ENCODE measurements at regions not wholly inside any gene's neighbourhood (a gene's known extent, or its start where the extent isn't known, plus 50 kb on each side); places are given as distances from the start of the nearest gene placed in this dataset.

- DNase-seq: no peak
These were observed 161.7 kb downstream of the OPA1 start for GRCh38 chr3:193754719-193755118.

GRCh38 chr3:193756536-193756935, 163.5 kb downstream of the OPA1 start:
- DNase-seq: no peak

- no peak for DNase-seq
These were observed 164.4 kb downstream of the OPA1 start for GRCh38 chr3:193757457-193757856.

- DNase-seq: no peak
These were observed 169.0 kb downstream of the OPA1 start for GRCh38 chr3:193761969-193762368.

DNA sequence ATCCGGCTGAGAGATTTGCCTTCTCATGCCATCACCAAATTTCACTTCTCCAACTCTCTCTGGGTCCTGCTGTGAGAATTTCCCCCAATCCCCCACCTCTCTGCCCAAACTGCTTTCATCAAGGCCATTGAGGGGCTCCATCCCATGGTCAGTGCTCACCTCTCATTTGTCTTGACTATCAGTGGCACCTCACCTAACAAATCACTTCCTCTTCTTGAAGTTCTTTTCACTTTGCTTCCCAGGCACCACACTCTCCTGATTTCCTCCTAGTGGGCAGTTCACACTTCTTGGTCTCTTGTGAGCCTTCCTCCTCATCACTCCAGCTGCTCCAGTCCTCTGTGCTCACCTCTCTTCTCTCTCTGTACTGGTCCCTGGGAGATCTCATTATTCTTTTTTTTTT, 169.6 kb downstream of the OPA1 start:
- no peak for DNase-seq

DNA sequence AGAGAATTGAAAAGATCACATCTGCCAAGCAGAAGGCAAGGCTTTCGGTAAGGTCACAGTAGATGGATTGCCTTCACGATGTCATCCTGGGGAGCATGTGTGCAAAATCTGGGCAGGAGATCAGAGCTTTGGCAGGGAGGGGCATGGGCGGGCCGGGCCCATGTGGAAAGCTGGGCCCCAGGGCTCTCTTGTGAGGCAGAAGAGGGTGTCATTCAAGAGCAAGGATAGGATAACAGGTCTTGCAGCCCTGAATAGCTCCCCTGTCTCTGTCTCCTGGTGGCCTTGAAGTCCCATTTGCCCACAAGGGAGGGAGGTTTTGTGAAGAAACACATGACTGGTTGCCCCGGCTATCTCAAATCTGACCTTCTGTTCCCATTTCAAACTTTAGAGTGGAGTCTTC, 172.0 kb downstream of the OPA1 start:
- no peak for DNase-seq

- no peak for DNase-seq
These were observed 174.5 kb downstream of the OPA1 start for GRCh38 chr3:193767353-193768069.

GRCh38 chr3:193768070-193768394, 175.0 kb downstream of the OPA1 start:
- no peak for DNase-seq

- no peak for DNase-seq
These were observed 176.4 kb downstream of the OPA1 start for GRCh38 chr3:193769437-193769836.

GRCh38 chr3:193771011-193771652, 178.1 kb downstream of the OPA1 start:
- no peak for DNase-seq

- DNase-seq: no peak
These were observed 178.8 kb downstream of the OPA1 start for GRCh38 chr3:193771653-193772421.

DNA sequence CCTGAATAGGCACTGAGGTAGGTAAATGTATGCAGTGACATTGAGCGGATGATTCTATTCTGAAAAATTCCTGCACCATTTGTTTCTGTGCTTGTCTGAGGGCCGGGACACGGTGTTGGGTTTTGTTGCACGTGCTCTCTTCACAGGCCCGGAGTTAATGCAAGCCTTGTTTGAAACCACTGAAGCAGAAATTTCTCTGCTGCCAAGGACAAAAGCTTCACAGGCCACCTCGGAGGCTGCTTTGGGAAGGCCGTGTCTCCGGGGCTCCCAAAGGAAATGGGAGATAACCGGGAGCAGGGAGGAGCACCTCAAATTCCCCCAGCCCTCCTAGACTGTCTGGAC, 179.4 kb downstream of the OPA1 start:
- no peak for DNase-seq

DNA sequence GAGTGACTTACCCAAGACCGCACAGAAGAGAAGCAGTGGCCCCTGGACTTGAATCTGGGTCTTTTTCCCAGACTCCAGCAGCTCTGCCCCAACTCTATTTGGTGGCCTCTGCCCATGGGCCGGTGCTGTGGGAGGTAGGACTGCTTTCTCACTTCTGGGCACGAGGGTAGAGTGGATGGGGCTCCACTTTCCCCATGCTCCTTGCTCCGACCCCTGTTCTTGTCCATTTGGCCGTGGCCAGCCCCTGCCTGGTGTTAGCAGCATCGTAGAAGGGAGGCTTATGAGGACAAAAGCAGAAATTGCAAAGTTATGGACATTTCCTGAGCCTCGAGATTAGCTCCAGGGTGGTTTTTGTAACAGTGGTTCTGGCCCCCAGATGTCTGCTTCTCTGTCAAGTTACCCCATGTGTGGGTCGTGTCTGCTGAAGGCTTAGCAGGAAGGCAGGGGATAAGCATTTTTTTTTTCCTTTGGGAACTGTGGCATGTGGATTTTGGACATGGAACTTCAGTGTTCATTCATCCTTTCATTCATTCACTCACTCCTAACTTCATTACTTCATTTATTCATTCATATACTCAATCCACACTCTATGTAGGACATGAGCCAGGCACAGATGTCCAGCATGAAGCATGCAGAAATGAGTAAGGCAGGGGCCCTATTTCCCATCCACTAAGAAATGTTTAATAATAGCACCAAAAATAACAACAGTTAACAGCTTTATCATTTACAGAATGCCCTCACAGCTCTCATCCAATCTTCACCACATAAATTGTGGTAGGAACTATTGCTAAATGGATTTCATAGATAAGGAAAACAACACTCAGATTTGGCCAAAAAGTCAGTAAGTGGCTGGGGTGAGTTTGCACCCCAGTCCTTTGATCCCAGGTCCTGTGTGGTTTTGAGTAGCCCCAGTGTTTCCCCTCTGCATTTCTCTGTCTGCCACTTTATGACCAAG, 180.5 kb downstream of the OPA1 start:
- peak; percentile 60 for DNase-seq

DNA sequence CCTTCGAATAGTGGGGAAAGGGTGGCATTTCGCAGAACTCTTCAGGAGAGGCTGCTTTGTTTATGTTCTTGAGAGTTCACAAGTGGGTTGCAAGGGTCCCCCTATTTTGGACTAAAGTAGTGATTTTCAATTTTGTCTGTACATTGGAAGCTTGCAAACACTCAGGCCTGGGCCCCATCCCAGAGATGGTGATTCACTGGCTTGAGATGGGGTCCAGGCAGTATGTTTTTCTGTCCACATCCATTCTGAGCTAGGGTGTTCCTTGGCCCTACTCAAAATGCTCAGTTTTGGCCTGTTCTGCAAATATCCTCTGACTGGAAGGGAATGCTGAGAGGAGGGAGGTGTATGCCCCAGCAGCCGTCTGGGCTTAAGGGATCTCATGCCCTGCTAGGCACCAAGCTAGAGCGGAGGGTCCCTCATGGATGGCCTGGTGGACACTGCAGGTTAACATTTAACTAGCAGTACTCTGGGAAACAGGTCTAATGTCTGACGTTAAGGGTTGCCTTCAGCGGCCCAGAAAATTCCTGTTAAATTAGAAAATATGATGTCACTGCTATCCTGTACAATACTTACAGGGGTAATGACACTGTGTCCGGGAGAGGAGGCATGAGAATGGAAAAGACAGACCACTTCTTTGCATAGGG, 181.4 kb downstream of the OPA1 start:
- DNase-seq: no peak

DNA sequence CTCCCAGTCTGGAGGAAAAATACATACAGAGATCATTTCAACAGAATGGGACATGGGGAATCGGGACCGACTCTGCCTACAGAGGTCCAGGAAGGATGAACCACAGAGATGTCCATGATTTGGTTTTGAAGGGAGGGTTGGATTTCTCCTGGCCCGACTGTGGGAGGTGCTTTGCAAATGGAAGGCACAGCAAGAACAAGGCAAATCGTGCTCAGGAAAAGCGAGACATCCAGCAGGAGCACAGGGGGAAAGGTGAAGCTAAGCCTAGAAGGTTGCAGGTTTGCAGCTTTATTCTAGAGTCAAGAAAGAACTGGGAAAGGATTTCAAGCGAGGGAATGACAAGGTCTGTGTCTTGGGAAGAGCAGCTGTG, 181.9 kb downstream of the OPA1 start:
- DNase-seq: no peak

- no peak for DNase-seq
These were observed 182.5 kb downstream of the OPA1 start for GRCh38 chr3:193775421-193776077.

DNA sequence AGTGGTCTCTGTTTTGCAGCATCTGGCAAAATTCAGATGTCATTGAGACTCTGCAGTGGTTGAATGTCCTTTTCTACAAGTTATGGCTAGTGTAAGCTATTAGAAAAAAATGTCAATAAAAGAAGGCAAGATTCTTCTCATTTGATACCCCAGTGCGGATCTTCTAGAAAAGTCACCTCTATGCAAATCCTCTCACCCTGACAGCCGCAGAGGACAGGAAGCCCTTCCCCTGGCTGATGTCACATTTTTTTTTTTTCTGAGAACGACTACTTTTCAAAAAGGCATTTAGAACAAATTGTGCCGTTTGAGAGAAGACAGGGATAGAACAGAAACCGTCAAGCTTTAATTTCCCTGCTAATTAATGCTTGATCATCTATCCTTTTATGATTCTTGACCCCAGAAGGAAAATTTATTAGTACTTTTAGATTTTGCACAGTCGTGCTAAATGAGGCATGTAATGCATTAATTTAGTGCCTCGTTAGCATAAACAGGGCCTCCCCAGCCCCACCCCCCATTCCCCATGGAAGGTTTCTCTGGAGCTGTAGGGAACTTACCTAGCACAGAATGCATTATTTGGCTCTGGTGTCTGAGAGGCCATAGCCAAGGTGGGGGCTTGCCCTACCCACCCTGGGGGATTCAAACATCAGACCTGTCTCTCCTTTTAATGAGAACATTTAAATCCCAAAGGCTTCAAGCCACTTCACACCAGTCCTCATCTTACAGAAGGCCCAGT, 183.8 kb downstream of the OPA1 start:
- no peak for DNase-seq

GRCh38 chr3:193777524-193777923, 184.5 kb downstream of the OPA1 start:
- no peak for DNase-seq

DNA sequence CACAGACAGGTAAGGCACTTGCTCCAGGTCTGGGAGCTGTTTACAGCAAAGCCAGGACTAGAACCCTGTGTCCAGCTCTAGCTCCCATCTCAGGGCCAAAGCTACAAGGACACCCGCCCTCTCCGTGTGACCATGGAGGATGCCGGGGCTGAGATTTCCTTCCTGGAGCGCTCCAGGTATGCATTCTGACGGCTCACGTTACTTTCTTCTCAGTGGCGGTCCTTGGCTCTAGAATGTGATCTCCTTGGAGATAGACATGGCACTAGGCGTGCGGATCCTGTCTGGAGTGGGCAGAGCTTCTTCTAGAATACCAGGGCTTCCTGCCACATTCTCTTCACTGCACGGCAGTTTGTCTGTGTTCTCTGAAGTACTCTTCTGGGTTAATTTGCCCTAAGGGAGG, 185.7 kb downstream of the OPA1 start:
- DNase-seq: no peak

DNA sequence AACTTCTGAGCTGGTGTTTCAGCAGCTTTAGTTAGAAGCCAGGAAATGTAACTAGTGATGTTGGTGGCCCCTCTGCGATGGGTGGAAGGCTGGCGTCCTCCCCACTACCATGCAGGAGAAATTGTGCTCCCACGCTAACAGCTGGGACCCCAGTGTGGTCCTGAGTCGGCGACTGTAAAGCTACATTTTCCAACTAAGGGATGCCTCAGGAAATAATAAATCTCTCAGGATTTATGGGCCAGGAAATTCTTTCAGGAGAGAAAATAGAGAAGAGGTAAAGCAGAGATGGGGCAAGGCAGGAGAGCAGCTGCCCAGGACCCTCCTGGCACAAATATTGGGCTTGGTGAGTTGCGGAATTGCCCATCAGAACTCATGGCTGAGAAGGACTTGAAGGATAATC, 186.9 kb downstream of the OPA1 start:
- no peak for DNase-seq

- no peak for DNase-seq
These were observed 187.4 kb downstream of the OPA1 start for GRCh38 chr3:193780397-193780796.

Measured in hematopoietic multipotent progenitor cell treated with erythropoietin and hydrocortisone succinate and interleukin-3 and kit ligand, for 6 days (in vitro differentiated cells).